SKM-1 treated with dmso at 0.1 percent for 144 hours (cell line): ENCODE measurements at regions not wholly inside any gene's neighbourhood (a gene's known extent, or its start where the extent isn't known, plus 50 kb on each side); places are given as distances from the start of the nearest gene placed in this dataset.
"Not testable (repeated sequence)": the region's sequence is repeated elsewhere in the genome, so short reads cannot be mapped to it uniquely, and the experiment has no call there.

ENCODE experiments used
- DNase-seq: peaks from one replicate; lab custom pipeline; 2025; ENCODE audit not compliant: unreplicated experiment; lab: John Stamatoyannopoulos, UW

DNA sequence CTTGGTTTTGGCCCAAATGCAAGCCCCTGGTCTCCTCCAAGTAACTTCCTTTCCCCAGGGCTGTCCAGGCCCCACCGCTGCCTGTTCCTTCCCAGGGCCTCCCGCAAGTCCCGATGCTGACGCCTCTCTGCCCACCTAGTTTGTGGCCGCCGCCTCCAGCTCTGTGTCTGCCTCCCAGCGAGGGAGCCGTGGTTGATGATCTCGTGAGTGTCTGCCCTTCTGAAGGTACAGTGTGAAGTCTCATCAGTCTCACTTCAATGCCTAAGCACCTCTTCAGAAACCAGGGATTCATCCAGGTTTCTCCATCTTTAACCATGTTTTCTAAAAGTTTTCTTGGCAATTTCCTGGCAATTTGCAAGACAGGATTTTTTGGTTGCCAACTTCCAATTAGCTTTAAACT is 127.5 kb downstream of the TMEM121 start:
- DNase-seq: not testable (repeated sequence)

DNA sequence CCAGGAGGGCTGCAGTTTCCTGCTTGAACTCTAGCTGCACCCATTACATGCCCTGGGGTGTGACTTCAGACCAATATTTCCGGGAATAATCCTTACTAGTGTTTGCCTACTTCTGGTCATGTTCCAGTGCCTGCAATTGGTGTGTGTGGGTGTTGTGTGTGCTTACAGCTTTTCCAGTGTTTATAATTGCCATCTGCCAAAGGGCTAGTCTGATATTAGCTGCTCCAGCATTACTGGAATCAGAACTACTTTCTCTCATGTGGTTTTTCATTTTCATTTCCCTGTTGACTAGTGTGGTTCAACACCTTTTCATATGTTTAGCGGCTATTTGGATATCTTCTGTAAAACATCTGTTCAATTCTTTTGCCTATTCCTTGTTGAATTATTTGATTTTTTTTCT is 132.9 kb downstream of the TMEM121 start:
- DNase-seq: not testable (repeated sequence)

DNA sequence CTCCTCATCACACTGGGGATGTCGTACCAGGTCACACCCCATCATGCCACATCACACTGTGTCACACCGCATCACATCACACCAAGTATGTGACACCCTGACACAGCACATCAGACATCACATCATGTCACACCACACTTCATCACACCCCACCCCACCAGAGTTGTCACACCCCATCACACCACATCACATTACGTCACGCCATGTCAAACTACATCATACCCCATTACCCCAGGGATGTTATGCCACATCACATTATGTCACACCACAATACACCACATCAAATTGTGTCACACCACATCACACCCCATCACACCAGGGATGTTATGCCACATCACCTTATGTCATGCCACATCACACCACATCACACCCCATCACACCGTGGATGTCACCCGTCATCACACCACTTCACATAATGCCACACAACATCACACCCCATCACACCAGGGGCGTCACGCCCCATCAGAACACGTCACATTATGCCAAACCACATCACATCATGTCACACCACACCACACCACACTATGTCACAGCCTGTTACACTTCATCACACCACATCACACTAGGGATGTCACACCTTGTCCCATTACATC is 133.6 kb downstream of the TMEM121 start:
- no peak for DNase-seq

DNA sequence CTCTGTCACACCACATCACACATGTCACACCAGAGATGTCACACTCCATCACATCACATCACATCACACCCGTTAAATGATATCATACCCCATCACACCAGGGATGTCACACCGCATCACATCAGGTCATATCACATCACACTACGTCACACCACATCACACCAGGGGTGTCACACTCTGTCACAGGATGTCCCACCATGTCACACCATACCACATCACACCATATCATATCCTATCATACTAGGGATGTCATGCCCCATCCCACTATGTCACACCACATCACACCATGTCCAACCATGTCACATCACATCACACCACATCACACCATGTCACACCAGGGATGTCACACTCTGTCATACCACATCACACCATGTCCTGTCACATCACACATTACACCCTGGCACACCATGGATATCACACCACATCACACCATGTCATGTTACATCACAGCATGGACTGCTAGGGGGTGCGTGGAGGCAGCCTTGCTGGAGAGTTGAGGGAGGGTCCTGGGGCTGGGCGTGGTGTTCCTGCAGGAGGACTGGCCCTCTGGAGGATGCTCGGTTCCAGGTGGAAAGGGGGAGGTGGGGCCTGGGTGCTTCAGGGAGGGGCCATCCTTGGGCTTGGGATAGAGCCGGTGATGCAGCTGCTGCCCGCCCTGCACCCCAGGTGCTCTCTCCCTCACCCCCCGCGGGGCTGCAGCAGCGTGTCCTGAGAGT is 134.6 kb downstream of the TMEM121 start:
- DNase-seq: no peak

DNA sequence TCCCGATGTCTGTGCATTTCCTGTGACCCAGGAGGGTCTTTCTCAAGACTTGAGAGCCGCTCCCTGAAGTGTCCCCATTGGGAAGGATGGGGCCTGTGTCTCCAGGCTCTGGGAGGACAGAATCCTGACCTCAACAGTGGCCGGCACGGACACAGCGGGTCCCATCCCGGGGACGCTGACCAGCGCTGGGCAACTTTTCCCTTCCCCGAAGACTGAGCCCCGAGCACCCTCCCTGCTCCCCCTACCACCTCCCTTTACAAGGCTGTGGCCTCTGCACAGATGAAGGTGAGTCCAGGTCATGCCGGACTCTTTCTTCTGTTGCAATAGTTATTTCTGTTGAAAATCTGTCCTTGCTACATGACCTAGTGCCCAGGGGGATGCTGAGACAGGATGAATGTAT is 135.7 kb downstream of the TMEM121 start:
- DNase-seq: not testable (repeated sequence)

DNA sequence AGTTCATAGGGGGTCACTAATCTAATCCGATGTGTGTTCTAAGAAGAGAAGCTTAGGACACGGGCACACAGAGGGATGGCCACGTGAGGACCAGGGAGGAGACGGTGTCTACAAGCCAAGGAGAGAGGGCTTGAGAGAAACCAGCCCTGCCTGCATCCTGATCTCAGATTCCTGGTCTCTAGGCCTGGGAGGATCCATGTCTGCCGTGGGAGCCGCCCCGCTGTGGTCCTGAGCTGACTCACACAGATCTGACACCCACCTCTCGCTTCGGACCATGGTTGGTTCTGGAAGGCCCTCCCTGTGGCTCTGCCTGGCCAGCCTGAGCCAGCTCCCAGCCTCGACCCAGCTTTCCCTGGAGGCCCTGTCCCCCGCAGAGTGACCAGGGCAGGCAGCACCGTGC is 136.2 kb downstream of the TMEM121 start:
- not testable (repeated sequence) for DNase-seq

DNA sequence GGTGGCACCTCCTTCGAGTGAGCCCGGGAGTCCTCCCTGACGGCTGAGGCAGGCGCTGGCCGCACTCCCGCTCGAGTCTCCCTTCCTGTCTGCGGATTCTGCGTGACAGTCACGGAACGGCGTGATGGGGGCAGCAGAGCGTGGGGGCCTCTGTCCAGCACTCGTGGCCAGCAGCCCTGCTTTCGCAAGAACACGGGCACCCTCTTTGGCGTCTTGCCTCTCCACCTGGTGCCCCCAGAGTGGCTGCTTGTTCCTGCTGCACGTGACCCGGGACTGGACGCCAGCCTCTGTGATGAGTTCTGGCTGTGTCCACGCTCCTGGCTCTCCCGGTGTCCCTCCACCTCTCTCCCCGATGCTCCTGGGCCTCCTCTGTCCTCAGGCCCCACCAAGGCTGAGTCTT is 136.9 kb downstream of the TMEM121 start:
- DNase-seq: not testable (repeated sequence)

DNA sequence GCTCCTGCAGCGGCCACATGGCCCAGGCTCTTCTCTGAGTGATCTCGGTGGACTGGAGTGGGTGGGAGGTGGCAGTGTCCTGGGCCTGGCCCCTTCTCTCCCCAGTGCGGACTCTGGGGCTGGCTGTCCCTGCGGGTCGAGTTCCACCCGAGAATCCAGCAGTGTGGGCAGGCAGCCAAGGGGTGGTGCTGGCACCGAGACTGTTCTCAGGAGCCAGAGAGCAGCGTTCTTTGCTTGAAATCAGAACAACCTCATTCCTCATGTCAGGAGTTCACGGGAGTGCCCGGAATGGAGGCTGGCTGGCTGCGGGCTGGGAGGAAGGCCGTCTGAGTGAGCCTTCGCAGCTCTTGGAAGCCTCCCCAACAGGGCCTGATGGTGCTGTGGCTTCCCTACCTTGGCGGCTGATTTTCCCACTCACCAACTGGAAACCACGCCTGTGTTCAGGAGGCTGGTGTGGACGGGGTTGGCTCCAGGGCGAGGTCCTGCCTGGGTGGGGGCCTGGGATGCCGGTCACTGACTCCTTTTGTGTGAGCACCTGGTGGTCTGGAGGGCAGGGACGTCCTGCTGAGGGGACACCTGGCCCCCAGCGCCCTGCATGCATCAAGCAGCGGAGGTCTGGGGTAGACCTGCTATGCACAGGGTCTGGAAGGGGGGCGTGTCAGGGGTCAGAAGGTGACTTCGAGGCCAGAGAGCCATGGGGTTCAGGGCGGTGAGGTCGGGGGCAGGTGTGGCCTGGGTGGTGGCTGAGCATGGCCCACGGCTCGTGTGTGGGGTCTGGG is 137.6 kb downstream of the TMEM121 start:
- DNase-seq: not testable (repeated sequence)

DNA sequence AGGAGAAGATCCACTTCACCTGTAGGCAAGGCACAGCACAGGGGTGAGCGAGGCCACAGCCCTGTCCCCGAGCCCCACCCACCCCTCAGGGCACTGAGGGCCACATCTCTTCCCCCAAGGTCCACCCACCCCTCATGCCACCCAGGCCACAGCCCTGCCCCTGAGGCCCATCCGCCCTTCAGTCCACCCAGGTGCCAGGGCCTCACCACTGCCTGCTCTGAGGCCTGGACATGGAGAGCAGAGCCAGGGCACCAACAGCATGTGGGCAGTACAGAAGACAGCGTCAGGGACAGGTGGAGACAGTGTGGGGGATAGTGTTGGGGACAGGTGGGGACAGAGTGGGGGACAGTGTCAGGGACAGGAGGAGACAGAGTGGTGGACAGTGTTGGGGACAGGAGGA is 138.3 kb downstream of the TMEM121 start:
- DNase-seq: no peak

DNA sequence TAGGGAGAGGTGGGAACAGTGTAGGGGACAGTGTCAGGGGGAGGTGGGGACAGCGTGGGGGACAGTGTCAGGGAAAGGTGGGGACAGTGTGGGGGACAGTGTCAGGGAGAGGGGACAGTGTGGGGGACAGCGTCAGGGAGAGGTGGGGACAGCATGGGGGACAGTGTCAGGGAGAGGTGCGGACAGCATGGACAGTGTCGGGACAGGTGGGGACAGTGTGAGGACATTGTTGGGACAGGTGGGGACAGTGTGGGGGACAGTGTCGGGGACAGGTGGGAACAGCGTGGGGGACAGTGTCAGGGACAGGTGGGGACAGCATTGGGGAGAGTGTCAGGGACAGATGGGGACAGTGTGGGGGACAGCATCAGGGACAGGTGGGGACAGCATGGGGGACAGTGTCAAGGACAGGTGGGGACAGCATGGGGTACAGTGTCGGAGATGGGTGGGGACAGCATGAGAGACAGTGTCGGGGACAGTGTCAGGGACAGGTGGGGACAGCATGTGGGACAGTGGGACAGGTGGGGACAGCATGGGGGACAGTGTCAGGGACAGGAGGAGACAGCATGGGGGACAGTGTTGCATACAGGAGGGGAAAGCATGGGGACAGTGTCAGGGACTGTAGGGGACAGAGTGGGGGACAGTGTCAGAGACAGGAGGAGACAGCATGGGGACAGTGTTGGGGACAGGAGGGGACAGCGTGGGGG is 139.0 kb downstream of the TMEM121 start:
- no peak for DNase-seq

DNA sequence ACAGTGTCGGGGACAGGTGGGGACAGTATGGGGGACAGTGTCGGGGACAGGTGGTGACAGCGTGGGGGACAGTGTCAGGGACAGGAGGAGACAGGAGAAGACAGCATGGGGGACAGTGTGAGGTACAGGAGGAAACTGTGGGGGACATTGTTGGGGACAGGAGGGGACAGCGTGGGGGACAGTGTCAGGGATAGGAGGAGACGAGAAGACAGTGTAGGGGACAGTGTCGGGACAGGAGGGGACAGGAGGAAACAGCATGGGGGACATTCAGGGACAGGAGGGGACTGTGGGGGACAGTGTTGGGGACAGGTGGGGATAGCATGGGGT is 139.5 kb downstream of the TMEM121 start:
- no peak for DNase-seq

DNA sequence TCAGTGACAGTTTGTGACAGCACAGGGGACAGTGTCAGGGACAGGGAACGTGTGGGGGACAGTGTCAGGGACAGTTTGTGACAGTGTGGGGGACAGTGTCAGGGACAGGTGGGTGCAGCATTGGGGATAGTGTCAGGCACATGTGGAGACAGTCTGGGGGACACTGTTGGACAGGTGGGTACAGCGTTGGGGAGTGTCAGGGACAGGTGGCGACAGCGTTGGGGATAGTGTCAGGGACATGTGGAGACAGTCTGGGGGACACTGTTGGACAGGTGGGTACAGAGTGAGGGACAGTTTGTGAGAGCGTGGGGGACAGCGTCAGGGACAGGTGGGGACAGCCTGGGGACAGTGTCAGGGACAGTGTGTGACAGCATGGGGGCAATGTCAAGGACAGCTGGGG is 140.0 kb downstream of the TMEM121 start:
- no peak for DNase-seq

DNA sequence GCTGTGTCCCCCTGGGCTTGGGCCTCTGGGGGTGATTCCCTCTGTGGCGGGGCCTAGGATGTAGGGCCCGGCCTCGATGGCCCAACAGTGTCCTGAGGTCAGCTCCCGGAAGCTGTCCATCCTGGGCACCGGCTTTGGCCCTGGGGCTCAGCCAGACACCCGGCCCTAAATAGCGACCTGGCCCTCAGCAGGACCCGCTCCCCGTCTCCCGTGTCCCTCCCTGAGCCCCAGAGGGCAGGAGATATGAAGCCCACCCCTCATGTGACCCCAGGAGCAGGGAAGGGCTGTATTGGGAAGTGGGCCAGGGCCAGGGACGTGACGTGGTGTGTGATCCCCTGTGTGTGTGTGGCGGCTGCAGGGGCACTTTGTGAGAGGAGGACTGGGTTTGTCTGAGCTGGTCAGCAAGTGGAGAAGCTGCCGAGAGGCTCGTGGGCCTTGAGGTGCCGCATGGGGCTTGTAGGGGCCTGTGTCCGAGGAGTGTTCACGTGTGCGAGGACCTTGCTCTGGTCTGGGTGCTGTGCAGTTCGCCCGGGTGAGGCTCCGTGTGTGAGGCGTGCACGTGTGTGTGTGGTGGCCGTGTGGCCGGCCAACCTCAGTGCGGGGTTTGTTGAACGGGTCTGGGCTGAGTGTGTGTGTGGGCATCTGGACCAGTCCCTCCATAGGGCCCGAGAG is 140.7 kb downstream of the TMEM121 start:
- not testable (repeated sequence) for DNase-seq

DNA sequence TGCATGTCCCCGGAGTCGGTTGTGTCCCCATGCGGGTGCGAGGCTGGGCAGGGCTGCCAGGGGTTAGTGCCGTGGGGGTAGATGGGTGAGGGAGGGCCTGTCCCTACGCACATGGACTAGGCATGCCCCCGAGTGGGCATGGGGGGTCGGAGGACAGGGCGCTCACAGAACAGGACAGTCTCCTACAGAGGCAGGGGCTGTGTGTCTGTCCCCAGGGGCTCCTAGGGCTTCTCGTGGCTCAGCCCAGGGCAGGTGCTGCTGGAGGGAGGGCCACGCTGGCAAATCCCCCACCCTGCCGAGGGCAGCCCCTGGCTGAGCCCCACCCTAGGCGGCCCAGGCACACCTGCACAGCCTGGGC is 141.3 kb downstream of the TMEM121 start:
- DNase-seq: not testable (repeated sequence)

DNA sequence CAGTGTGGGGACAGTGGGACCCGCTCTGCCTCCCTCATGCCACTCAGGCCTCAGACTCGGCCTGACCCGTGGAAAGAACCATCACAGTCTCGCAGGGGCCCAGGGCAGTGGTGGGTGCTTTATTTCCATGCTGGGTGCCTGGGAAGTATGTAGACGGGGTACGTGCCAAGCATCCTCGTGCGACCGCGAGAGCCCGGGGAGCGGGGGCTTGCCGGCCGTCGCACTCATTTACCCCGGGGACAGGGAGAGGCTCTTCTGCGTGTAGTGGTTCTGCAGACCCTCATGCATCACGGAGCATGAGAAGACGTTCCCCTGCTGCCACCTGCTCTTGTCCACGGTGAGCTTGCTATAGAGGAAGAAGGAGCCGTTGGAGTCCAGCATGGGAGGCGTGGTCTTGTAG is 141.6 kb downstream of the TMEM121 start:
- DNase-seq: not testable (repeated sequence)

DNA sequence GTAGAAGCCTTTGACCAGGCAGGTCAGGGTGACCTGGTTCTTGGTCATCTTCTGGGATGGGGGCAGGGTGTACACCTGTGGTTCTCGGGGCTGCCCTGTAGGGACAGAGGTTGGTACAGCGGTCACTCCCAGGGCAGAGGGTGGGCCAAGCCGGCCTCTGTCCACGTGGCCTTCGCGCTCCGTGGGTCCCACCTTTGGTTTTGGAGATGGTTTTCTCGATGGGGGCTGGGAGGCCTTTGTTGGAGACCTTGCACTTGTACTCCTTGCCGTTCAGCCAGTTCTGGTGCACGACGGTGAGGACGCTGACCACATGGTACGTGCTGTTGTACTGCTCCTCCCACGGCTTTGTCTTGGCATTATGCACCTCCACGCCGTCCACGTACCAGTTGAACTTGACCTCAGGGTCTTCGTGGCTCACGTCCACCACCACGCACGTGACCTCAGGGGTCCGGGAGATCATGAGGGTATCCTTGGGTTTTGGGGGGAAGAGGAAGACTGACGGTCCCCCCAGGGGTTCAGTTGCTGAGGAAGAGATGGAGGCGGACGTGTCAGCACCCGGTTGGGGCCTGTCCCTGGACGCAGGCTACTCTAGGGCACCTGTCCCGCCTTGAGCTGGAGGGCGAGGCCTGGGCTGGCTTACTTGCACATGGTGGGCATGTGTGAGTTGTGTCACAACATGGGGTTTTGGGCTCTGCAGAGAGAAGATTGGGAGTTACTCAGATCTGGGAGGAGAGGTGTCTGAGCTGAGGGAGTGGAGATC is 142.3 kb downstream of the TMEM121 start:
- DNase-seq: not testable (repeated sequence)

DNA sequence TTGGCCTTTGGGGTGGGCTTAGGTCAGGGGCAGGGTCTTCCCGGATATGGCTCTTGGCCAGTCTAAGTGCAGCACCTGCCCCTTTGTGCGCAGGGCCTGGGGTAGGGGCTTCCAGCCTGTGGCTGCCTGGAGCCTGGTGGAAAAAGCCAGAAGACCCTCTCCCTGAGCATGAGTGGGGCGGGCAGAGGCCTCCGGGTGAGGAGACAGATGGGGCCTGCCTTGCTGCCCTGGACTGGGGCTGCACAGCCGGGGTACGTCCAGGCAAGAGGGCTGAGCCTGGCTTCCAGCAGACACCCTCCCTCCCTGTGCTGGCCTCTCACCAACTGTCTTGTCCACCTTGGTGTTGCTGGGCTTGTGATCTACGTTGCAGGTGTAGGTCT is 142.8 kb downstream of the TMEM121 start:
- DNase-seq: not testable (repeated sequence)

DNA sequence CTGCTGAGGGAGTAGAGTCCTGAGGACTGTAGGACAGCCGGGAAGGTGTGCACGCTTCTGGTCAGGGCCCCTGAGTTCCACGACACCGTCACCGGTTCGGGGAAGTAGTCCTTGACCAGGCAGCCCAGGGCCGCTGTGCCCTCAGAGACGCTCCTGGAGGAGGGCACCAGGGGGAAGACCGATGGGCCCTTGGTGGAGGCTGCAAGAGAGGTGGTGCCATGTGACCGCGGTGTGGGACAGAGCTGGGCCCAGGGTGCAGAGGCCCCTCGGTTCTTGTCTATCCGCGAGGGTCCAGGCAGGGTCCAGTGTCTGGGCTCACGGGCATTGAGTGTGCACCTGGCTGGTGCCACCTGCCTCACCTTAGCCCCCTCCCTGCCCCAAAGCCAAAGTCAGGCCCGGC is 143.3 kb downstream of the TMEM121 start:
- DNase-seq: not testable (repeated sequence)

DNA sequence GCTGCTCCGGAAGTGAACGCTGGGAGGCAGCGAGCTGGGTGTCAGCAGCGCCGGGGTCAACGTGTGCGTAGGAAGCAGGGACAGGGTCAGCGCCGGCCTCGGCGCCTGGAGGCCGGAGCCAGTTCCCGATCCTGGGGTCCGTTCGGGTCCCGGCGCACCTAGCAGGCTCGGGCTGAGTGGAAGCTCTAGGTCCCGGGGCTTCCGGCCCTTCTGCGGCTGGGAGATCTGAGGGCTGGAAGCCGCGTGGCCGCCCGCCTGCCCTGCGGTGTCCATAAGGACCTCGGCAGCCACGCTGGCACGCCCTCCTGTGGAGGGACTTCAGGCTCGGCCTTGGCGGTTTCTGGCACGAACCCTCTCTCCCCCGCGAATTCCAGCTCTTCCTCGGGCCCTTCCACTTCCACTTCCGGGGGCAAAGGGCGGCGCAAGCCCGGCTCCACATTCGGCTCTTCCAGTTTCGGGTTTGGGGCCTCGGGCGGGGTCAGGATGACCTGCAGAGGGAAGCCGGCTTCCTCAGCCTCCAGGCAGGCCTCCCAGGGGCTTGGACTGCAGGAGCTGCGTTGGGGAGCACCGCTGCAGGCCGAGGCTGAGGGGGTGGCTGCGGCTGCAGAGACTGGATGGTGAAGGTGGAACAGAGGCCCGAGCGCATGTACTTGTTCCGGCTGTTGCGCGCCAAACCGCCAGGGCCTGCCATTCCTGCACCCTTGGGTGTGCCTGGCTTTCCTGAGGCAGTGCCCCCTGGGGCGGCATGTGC is 146.2 kb downstream of the TMEM121 start:
- not testable (repeated sequence) for DNase-seq

DNA sequence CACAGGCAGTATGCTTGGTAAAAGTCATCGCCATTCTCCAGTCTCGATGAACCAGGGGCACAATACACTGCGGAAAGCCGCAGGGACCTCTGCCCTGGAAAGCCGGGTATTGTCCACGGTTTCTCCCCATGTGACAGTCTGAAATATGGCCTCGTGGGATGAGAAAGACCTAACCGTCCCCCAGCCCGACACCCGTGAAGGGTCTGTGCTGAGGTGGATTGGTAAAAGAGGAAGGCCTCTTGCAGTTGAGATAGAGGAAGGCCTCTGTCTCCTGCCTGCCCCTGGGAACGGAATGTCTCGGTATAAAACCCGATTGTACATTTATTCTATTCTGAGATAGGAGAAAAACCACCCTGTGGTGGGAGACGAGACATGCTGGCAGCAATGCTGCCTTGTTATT is 149.1 kb downstream of the TMEM121 start:
- DNase-seq: not testable (repeated sequence)
